ENCODE measurements at regions not wholly inside any gene's neighbourhood (a gene's known extent, or its start where the extent isn't known, plus 50 kb on each side); places are given as distances from the start of the nearest gene placed in this dataset.

GRCh38 chr6:126170433-126170832 is 169.5 kb upstream of the CENPW start:
- no peaks in the 10 kb centered on the region for H3K36me3 ChIP-seq (ENCODE audit: insufficient read depth, low read length)
- no peaks in the 10 kb centered on the region for H4K20me1 ChIP-seq (ENCODE audit: insufficient read depth, low read length)
- H2AFZ ChIP-seq (ENCODE audit: low read length) = no peak overlapping the region
- no peaks in the 10 kb centered on the region for H3K27me3 ChIP-seq (ENCODE audit: insufficient read depth, low read length)
- TF ChIP-seq, protein P1, sequence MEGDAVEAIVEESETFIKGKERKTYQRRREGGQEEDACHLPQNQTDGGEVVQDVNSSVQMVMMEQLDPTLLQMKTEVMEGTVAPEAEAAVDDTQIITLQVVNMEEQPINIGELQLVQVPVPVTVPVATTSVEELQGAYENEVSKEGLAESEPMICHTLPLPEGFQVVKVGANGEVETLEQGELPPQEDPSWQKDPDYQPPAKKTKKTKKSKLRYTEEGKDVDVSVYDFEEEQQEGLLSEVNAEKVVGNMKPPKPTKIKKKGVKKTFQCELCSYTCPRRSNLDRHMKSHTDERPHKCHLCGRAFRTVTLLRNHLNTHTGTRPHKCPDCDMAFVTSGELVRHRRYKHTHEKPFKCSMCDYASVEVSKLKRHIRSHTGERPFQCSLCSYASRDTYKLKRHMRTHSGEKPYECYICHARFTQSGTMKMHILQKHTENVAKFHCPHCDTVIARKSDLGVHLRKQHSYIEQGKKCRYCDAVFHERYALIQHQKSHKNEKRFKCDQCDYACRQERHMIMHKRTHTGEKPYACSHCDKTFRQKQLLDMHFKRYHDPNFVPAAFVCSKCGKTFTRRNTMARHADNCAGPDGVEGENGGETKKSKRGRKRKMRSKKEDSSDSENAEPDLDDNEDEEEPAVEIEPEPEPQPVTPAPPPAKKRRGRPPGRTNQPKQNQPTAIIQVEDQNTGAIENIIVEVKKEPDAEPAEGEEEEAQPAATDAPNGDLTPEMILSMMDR (IDR thresholded peaks at IDR 0.05; ENCODE audit: extremely low read depth, low read depth, low read length) = no peak
- no peak overlapping the region for H3K27ac ChIP-seq (ENCODE audit: low read depth, low read length)
- H3K4me2 ChIP-seq (ENCODE audit: insufficient read depth, low read length) = peak overlapping the region; percentile 70
- H3K4me3 ChIP-seq (ENCODE audit: insufficient read depth, low read length) = no peak overlapping the region
- no peak for DNase-seq (ENCODE audit: insufficient read length, low spot score, missing footprints)
- no peaks in the 10 kb centered on the region for H3K79me2 ChIP-seq (ENCODE audit: insufficient read depth, low read length)
- H3K4me1 ChIP-seq (ENCODE audit: insufficient read depth, low read length) = no peaks in the 10 kb centered on the region
- no peaks in the 10 kb centered on the region for H3K9me3 ChIP-seq (ENCODE audit: low read depth, low read length)

DNA sequence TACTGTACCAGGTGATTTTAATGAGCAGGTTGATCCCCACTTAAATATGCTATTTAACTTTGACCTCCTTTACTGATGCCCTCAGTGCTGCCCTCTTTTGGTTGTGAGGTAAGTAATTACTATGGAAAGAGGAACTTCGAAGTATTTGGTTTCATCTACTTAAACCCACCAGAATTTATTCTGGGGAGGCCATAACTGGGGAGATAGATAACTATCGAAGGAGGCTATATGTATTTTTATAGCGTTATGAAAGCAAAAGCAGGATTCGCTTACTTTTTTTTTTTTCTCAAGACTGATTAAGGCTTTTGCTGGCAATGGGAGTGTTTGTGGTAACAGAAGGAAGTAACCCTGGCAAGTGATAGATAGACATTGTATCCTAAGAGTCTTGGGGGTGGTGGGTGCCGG is 168.9 kb upstream of the CENPW start:
- Histone ChIP-seq H3K27ac (ENCODE audit: low read depth, low read length) (no peak overlapping the region), H3K79me2 (ENCODE audit: insufficient read depth, low read length) (no peaks in the 10 kb centered on the region), H3K27me3 (ENCODE audit: insufficient read depth, low read length) (no peaks in the 10 kb centered on the region), H3K36me3 (ENCODE audit: insufficient read depth, low read length) (no peaks in the 10 kb centered on the region), H3K9me3 (ENCODE audit: low read depth, low read length) (no peaks in the 10 kb centered on the region), H3K4me3 (ENCODE audit: insufficient read depth, low read length) (peak overlapping the region; percentile 43), H2AFZ (ENCODE audit: low read length) (peak overlapping the region; percentile 25), H3K4me2 (ENCODE audit: insufficient read depth, low read length) (peak overlapping the region; percentile 70), H3K4me1 (ENCODE audit: insufficient read depth, low read length) (no peaks in the 10 kb centered on the region), H4K20me1 (ENCODE audit: insufficient read depth, low read length) (no peaks in the 10 kb centered on the region)
- TF ChIP-seq, protein P1 (IDR thresholded peaks at IDR 0.05; ENCODE audit: extremely low read depth, low read depth, low read length) = peak; percentile 69
- peak; percentile 10 for DNase-seq (ENCODE audit: insufficient read length, low spot score, missing footprints)

DNA sequence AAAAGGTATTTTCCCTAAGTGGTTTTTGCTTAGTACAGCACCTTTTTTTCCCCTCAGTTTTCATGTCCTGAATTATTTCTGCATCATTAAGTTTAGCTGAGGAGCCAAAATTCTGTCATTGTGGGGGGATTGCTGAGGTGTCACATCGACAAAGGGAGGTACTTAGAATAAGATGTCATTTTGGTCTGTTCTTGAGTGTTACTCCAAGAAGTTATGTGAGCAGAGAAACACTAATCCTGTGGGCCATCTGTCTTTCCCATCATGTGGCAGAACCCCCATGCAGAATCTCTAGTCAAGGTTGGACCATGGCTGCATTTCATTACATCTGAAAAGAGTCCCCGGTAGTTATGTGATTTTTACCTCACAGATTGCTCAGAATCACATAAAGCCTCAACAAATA is 167.8 kb upstream of the CENPW start:
- no peaks in the 10 kb centered on the region for H3K36me3 ChIP-seq (ENCODE audit: insufficient read depth, low read length)
- TF ChIP-seq, protein P1 (IDR thresholded peaks at IDR 0.05; ENCODE audit: extremely low read depth, low read depth, low read length) = no peak
- no peaks in the 10 kb centered on the region for H3K27me3 ChIP-seq (ENCODE audit: insufficient read depth, low read length)
- DNase-seq (ENCODE audit: insufficient read length, low spot score, missing footprints) = no peak
- no peaks in the 10 kb centered on the region for H4K20me1 ChIP-seq (ENCODE audit: insufficient read depth, low read length)
- H3K4me3 ChIP-seq (ENCODE audit: insufficient read depth, low read length) = no peak overlapping the region
- H3K27ac ChIP-seq (ENCODE audit: low read depth, low read length) = no peak overlapping the region
- H3K4me1 ChIP-seq (ENCODE audit: insufficient read depth, low read length) = no peaks in the 10 kb centered on the region
- H3K9me3 ChIP-seq (ENCODE audit: low read depth, low read length) = no peaks in the 10 kb centered on the region
- no peak overlapping the region for H2AFZ ChIP-seq (ENCODE audit: low read length)
- no peaks in the 10 kb centered on the region for H3K79me2 ChIP-seq (ENCODE audit: insufficient read depth, low read length)
- no peak overlapping the region for H3K4me2 ChIP-seq (ENCODE audit: insufficient read depth, low read length)

GRCh38 chr6:126173265-126173664 is 166.7 kb upstream of the CENPW start:
- Histone ChIP-seq H3K4me2 (ENCODE audit: insufficient read depth, low read length) (no peak overlapping the region), H3K9me3 (ENCODE audit: low read depth, low read length) (no peaks in the 10 kb centered on the region), H2AFZ (ENCODE audit: low read length) (no peak overlapping the region), H3K36me3 (ENCODE audit: insufficient read depth, low read length) (no peaks in the 10 kb centered on the region), H4K20me1 (ENCODE audit: insufficient read depth, low read length) (no peaks in the 10 kb centered on the region), H3K79me2 (ENCODE audit: insufficient read depth, low read length) (no peaks in the 10 kb centered on the region), H3K4me1 (ENCODE audit: insufficient read depth, low read length) (no peaks in the 10 kb centered on the region), H3K27me3 (ENCODE audit: insufficient read depth, low read length) (no peaks in the 10 kb centered on the region), H3K27ac (ENCODE audit: low read depth, low read length) (no peak overlapping the region), H3K4me3 (ENCODE audit: insufficient read depth, low read length) (no peak overlapping the region)
- TF ChIP-seq, protein P1 (IDR thresholded peaks at IDR 0.05; ENCODE audit: extremely low read depth, low read depth, low read length) = no peak
- no peak for DNase-seq (ENCODE audit: insufficient read length, low spot score, missing footprints)
